Thoracic aorta (tissue), 2 donors: ENCODE measurements at regions not wholly inside any gene's neighbourhood (a gene's known extent, or its start where the extent isn't known, plus 50 kb on each side); places are given as distances from the start of the nearest gene placed in this dataset.

Source experiments
- ATAC-seq: fragments of 150-250 bp; one replicate; pipeline ENCODE4 v1.8.0; 2017; ENCODE audit warnings: low read depth; ENCODE audit not compliant: insufficient number of reproducible peaks, low FRiP score
- DNase-seq: peaks from one replicate; pipeline ENCODE4 v3.0.0-alpha.2; 2020; ENCODE audit warnings: low spot score
- H3K27ac ChIP-seq, 2 donors: fragments of 200-600 bp; sonication (generic); 1 replicate in 1 of 2; 2 replicates in 1 of 2; pipeline ENCODE4 v1.5.1; 2016; ENCODE audit warnings: mild to moderate bottlenecking in 2 of 2, moderate library complexity in 2 of 2
- H3K27me3 ChIP-seq: fragments of 200-600 bp; sonication (generic); replicated peaks from 2 replicates; pipeline ENCODE4 v1.6.0; 2016; ENCODE audit warnings: mild to moderate bottlenecking; ENCODE audit not compliant: insufficient read depth
- H3K36me3 ChIP-seq: fragments of 200-600 bp; sonication (generic); one replicate; pipeline ENCODE4 v1.5.1; 2016
- H3K4me1 ChIP-seq, 2 donors: fragments of 200-600 bp; sonication (generic); 1 replicate in 1 of 2; 2 replicates in 1 of 2; pipeline versions ENCODE4 v1.5.1 to v1.6.0; 2016; ENCODE audit warnings: low read depth in 2 of 2, mild to moderate bottlenecking in 1 of 2; ENCODE audit not compliant: control insufficient read depth in 1 of 2
- H3K4me3 ChIP-seq: fragments of 200-600 bp; sonication (generic); 2 replicates; pipeline ENCODE4 v1.5.1; 2016; ENCODE audit warnings: mild to moderate bottlenecking
- H3K9me3 ChIP-seq: fragments of 200-600 bp; sonication (generic); 2 replicates; pipeline ENCODE4 v1.5.1; 2016
- CTCF ChIP-seq: fragments of 200-600 bp; sonication (generic); IDR thresholded peaks from one replicate; pipeline ENCODE4 v1.5.1; 2019; ENCODE audit warnings: antibody characterized with exemption

DNA sequence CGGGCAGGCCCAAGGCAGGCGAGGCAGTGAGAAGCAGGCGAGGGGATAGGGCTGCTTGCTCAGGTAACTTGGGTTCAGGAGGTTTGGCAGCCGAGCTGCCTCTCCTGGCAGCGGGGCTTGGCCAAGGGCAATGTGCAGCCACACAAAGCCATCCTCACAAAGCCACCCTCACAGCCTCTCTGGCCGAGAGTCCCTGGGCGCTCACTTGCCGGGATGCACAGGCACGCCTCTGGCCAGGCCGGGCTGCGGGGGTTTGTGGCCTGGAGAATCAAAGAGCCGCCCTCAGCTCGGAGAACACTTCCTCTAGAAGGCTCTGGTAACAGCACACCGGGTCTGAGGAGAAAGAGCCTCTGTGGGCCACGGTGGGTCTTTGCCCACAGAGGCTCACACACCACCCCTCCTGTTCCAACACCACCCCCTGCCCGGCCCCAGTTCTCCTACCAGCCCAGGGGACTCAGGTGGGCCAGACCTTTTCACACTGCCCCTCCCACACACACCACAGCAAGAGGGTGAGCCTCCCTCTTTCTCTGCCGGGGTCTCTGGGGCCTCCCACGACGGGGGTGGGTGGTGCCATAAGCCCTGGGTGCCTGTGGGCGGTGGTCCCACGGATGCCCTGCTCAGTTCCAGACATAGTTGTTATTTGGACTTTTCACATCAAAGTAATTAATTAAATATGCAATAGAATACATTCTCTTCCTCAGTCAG is 186.9 kb downstream of the ZFP36L2 start:
- no peaks in the 10 kb centered on the region for H3K9me3 ChIP-seq
- no peak overlapping the region for H3K27ac ChIP-seq
- TF ChIP-seq CTCF, result no peak
- DNase-seq, result no peak
- H3K4me3 ChIP-seq, result no peak overlapping the region
- no peaks in the 10 kb centered on the region for H3K36me3 ChIP-seq
- ATAC-seq, result no peak
- H3K4me1 ChIP-seq, result peaks cover 7 to 34% of the 10 kb centered on the region in 2 donors
- H3K27me3 ChIP-seq, result no peaks in the 10 kb centered on the region

- no peak for TF ChIP-seq CTCF
- H3K4me1 ChIP-seq, result peaks cover 7 to 26% of the 10 kb centered on the region in 2 donors
- no peak overlapping the region for H3K27ac ChIP-seq
- no peaks in the 10 kb centered on the region for H3K9me3 ChIP-seq
- H3K4me3 ChIP-seq, result no peak overlapping the region
- no peaks in the 10 kb centered on the region for H3K36me3 ChIP-seq
- ATAC-seq (no peak), DNase-seq (no peak)
- H3K27me3 ChIP-seq, result no peaks in the 10 kb centered on the region
Measured at GRCh38 chr2:43038696-43039094, 187.7 kb downstream of the ZFP36L2 start.

DNA sequence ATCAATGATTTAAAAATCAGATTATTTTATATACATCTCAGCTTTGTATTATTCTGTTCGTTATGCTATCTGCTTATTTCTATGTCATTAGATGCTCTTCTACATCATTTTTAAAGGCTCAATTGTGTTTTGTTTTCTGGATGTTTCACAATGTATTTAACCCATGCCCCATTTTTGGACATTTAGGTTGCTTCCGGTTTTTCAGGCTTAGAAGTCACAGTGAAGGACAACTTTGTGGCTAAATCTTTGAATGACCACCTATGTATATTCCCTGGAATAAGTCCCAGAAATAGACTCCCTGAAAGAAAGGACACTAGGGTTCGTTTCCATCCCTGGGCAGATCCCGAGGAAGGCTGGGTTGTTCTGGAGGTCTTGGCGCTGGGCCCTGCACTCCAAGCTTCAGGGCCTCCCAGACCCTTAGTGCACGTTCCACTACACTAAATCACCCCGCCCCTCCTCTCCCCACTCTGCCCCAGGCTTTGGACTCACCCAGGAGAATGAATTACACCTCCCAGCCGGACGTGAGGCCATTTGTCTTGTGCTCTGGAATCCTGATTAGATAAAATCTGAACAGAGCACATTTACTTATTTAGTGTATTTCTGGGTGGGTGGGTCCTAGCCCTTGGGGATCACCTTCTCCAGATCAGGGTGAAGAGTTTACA is 188.2 kb downstream of the ZFP36L2 start:
- ATAC-seq, result no peak
- Histone ChIP-seq H3K4me1 (peaks cover 7 to 21% of the 10 kb centered on the region in 2 donors), H3K9me3 (no peaks in the 10 kb centered on the region), H3K36me3 (no peaks in the 10 kb centered on the region), H3K27me3 (no peaks in the 10 kb centered on the region), H3K4me3 (no peak overlapping the region), H3K27ac (no peak overlapping the region)
- no peak for DNase-seq
- no peak for TF ChIP-seq CTCF

- no peak overlapping the region for H3K27ac ChIP-seq
- no peak overlapping the region for H3K4me3 ChIP-seq
- no peaks in the 10 kb centered on the region for H3K27me3 ChIP-seq
- H3K36me3 ChIP-seq, result no peaks in the 10 kb centered on the region
- H3K9me3 ChIP-seq, result no peaks in the 10 kb centered on the region
- DNase-seq (no peak), ATAC-seq (no peak)
- TF ChIP-seq CTCF, result no peak
- H3K4me1 ChIP-seq, result peaks cover 8 to 17% of the 10 kb centered on the region in 2 donors
Measured at GRCh38 chr2:43035922-43036321, 190.5 kb downstream of the ZFP36L2 start.

DNA sequence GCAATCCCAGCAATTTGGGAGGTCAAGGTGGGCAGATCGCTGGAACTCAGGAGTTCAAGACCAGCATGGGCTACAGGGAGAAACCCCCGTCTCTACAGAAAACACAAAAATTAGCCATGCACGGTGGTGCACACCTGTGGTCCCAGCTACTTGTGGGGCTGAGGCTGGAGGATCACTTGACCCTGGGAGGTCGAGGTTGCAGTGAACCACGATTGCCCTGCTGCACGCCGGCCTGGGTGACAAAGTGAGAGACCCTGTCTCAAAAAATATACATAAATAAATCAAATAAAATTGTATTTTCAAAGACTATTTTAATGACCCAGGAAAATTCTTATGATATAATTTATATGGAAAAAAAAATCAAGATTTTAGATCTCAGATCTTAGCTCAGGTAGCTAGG is 191.5 kb downstream of the ZFP36L2 start:
- no peak for ATAC-seq
- Histone ChIP-seq H3K4me3 (no peak overlapping the region), H3K27me3 (no peaks in the 10 kb centered on the region), H3K9me3 (no peaks in the 10 kb centered on the region), H3K36me3 (no peaks in the 10 kb centered on the region), H3K27ac (no peak overlapping the region), H3K4me1 (peaks cover 8 to 17% of the 10 kb centered on the region in 2 donors)
- DNase-seq, result no peak
- no peak for TF ChIP-seq CTCF
